ENCODE measurements at regions not wholly inside any gene's neighbourhood (a gene's known extent, or its start where the extent isn't known, plus 50 kb on each side); places are given as distances from the start of the nearest gene placed in this dataset.

GRCh38 chr6:50961611-50962010, 142.9 kb downstream of the TFAP2B start:
- TF ChIP-seq CTCF (IDR thresholded peaks at IDR 0.05) = no peak
- Mint-ChIP-seq H3K27me3 (ENCODE audit: low read depth) (no peaks in the 10 kb centered on the region), H3K4me1 (ENCODE audit: low read depth) (no peaks in the 10 kb centered on the region), H3K4me3 (ENCODE audit: unreplicated experiment) (no peak overlapping the region), H3K27ac (ENCODE audit: unreplicated experiment) (no peak overlapping the region), H3K36me3 (ENCODE audit: low read depth) (no peaks in the 10 kb centered on the region), H3K9me3 (ENCODE audit: low read depth) (no peaks in the 10 kb centered on the region)
- no peak for DNase-seq (ENCODE audit: low spot score)

GRCh38 chr6:50962213-50962759, 143.6 kb downstream of the TFAP2B start:
- H3K4me1 Mint-ChIP-seq (ENCODE audit: low read depth) = no peaks in the 10 kb centered on the region
- H3K9me3 Mint-ChIP-seq (ENCODE audit: low read depth) = no peaks in the 10 kb centered on the region
- no peak overlapping the region for H3K4me3 Mint-ChIP-seq (ENCODE audit: unreplicated experiment)
- no peak for TF ChIP-seq CTCF (IDR thresholded peaks at IDR 0.05)
- H3K27me3 Mint-ChIP-seq (ENCODE audit: low read depth) = no peaks in the 10 kb centered on the region
- no peak overlapping the region for H3K27ac Mint-ChIP-seq (ENCODE audit: unreplicated experiment)
- H3K36me3 Mint-ChIP-seq (ENCODE audit: low read depth) = no peaks in the 10 kb centered on the region
- DNase-seq (ENCODE audit: low spot score) = no peak

- Mint-ChIP-seq H3K27ac (ENCODE audit: unreplicated experiment) (no peak overlapping the region), H3K36me3 (ENCODE audit: low read depth) (no peaks in the 10 kb centered on the region), H3K4me3 (ENCODE audit: unreplicated experiment) (no peak overlapping the region), H3K9me3 (ENCODE audit: low read depth) (no peaks in the 10 kb centered on the region), H3K4me1 (ENCODE audit: low read depth) (no peaks in the 10 kb centered on the region), H3K27me3 (ENCODE audit: low read depth) (no peaks in the 10 kb centered on the region)
- DNase-seq (ENCODE audit: low spot score) = no peak
- TF ChIP-seq CTCF (IDR thresholded peaks at IDR 0.05) = no peak
Observed at GRCh38 chr6:50963952-50964351, 145.3 kb downstream of the TFAP2B start.

GRCh38 chr6:50965495-50965894, 146.8 kb downstream of the TFAP2B start:
- Mint-ChIP-seq H3K36me3 (ENCODE audit: low read depth) (no peaks in the 10 kb centered on the region), H3K4me1 (ENCODE audit: low read depth) (no peaks in the 10 kb centered on the region), H3K27me3 (ENCODE audit: low read depth) (no peaks in the 10 kb centered on the region), H3K9me3 (ENCODE audit: low read depth) (no peaks in the 10 kb centered on the region), H3K4me3 (ENCODE audit: unreplicated experiment) (no peak overlapping the region), H3K27ac (ENCODE audit: unreplicated experiment) (no peak overlapping the region)
- DNase-seq (ENCODE audit: low spot score) = no peak
- TF ChIP-seq CTCF (IDR thresholded peaks at IDR 0.05) = no peak

- TF ChIP-seq CTCF (IDR thresholded peaks at IDR 0.05) = no peak
- Mint-ChIP-seq H3K4me1 (ENCODE audit: low read depth) (no peaks in the 10 kb centered on the region), H3K36me3 (ENCODE audit: low read depth) (no peaks in the 10 kb centered on the region), H3K27me3 (ENCODE audit: low read depth) (no peaks in the 10 kb centered on the region), H3K27ac (ENCODE audit: unreplicated experiment) (no peak overlapping the region), H3K9me3 (ENCODE audit: low read depth) (no peaks in the 10 kb centered on the region), H3K4me3 (ENCODE audit: unreplicated experiment) (no peak overlapping the region)
- DNase-seq (ENCODE audit: low spot score) = no peak
Observed at GRCh38 chr6:50966532-50966931, 147.9 kb downstream of the TFAP2B start.
